ENCODE measurements at regions not wholly inside any gene's neighbourhood (a gene's known extent, or its start where the extent isn't known, plus 50 kb on each side); places are given as distances from the start of the nearest gene placed in this dataset.

- peaks cover 6% of the 10 kb centered on the region for H3K4me1 Mint-ChIP-seq
- Histone ChIP-seq H3K4me2 (no peak overlapping the region), H3K36me3 (no peaks in the 10 kb centered on the region), H3K4me3 (no peak overlapping the region), H2AFZ (replicated peaks) (no peak overlapping the region), H3K4me1 (peaks cover 11% of the 10 kb centered on the region), H3K9me3 (ENCODE audit: low read depth) (no peaks in the 10 kb centered on the region), H4K20me1 (ENCODE audit: low read depth) (no peaks in the 10 kb centered on the region), H3K27ac (no peak overlapping the region), H3F3A (ENCODE audit: low read depth) (no peaks in the 10 kb centered on the region), H3K27me3 (no peaks in the 10 kb centered on the region), H3K79me2 (ENCODE audit: low read depth) (no peaks in the 10 kb centered on the region), H3K9ac (no peak overlapping the region)
- no peak overlapping the region for H3K27ac Mint-ChIP-seq
- H3K27me3 Mint-ChIP-seq (ENCODE audit: insufficient read depth, low read depth), result peaks cover 2% of the 10 kb centered on the region
- TF ChIP-seq EZH2phosphoT487 (IDR thresholded peaks at IDR 0.05) (no peak), EZH2 (IDR thresholded peaks at IDR 0.05) (no peak)
- TF ChIP-seq, protein P1, sequence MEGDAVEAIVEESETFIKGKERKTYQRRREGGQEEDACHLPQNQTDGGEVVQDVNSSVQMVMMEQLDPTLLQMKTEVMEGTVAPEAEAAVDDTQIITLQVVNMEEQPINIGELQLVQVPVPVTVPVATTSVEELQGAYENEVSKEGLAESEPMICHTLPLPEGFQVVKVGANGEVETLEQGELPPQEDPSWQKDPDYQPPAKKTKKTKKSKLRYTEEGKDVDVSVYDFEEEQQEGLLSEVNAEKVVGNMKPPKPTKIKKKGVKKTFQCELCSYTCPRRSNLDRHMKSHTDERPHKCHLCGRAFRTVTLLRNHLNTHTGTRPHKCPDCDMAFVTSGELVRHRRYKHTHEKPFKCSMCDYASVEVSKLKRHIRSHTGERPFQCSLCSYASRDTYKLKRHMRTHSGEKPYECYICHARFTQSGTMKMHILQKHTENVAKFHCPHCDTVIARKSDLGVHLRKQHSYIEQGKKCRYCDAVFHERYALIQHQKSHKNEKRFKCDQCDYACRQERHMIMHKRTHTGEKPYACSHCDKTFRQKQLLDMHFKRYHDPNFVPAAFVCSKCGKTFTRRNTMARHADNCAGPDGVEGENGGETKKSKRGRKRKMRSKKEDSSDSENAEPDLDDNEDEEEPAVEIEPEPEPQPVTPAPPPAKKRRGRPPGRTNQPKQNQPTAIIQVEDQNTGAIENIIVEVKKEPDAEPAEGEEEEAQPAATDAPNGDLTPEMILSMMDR (IDR thresholded peaks at IDR 0.05), result no peak
- no peak for DNase-seq (ENCODE audit: low spot score)
- no peak overlapping the region for H3K4me3 Mint-ChIP-seq
- H3K9me3 Mint-ChIP-seq, result no peaks in the 10 kb centered on the region
- H3K36me3 Mint-ChIP-seq, result no peaks in the 10 kb centered on the region
Measured at GRCh38 chr19:30729451-30729850, 357.3 kb downstream of the ZNF536 start.

- Histone ChIP-seq H3K9me3 (ENCODE audit: low read depth) (no peaks in the 10 kb centered on the region), H3K4me1 (peaks cover 7% of the 10 kb centered on the region), H3K4me2 (no peak overlapping the region), H2AFZ (replicated peaks) (no peak overlapping the region), H3F3A (ENCODE audit: low read depth) (no peaks in the 10 kb centered on the region), H3K36me3 (no peaks in the 10 kb centered on the region), H3K27me3 (peaks cover 24% of the 10 kb centered on the region), H3K79me2 (ENCODE audit: low read depth) (no peaks in the 10 kb centered on the region), H3K9ac (no peak overlapping the region), H4K20me1 (ENCODE audit: low read depth) (no peaks in the 10 kb centered on the region), H3K27ac (no peak overlapping the region), H3K4me3 (no peak overlapping the region)
- Mint-ChIP-seq H3K9me3 (no peaks in the 10 kb centered on the region), H3K4me3 (no peak overlapping the region), H3K27me3 (ENCODE audit: insufficient read depth, low read depth) (peaks cover 18% of the 10 kb centered on the region), H3K27ac (no peak overlapping the region), H3K36me3 (no peaks in the 10 kb centered on the region), H3K4me1 (peaks cover 19% of the 10 kb centered on the region)
- no peak for DNase-seq (ENCODE audit: low spot score)
- TF ChIP-seq EZH2phosphoT487 (IDR thresholded peaks at IDR 0.05) (no peak), EZH2 (IDR thresholded peaks at IDR 0.05) (no peak)
- TF ChIP-seq, protein P1 (IDR thresholded peaks at IDR 0.05), result no peak
Measured at GRCh38 chr19:30722761-30723160, 350.6 kb downstream of the ZNF536 start.

DNA sequence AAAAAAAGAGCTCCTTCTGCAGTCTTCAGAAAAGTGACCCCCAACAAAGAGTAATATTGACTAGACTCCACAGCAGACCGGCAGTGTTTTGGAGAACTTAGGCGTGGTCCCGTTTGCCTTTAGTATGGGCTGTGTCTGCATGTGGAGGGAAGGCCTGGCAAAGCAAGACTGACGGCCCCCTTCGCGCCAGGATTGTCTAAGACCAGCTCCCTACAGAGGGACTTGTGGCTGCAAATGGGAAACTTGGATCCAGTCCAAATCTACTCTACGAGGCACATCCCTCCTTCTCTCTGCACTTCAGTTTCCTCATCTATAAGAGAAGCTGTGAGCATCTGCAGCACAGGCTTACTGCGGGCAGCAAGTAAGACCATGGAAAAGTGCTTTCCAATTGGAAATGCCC is 350.0 kb downstream of the ZNF536 start:
- Mint-ChIP-seq H3K4me1 (peaks cover 20% of the 10 kb centered on the region), H3K4me3 (no peak overlapping the region), H3K27ac (no peak overlapping the region), H3K36me3 (no peaks in the 10 kb centered on the region), H3K9me3 (no peaks in the 10 kb centered on the region), H3K27me3 (ENCODE audit: insufficient read depth, low read depth) (peaks cover 18% of the 10 kb centered on the region)
- Histone ChIP-seq H3K36me3 (no peaks in the 10 kb centered on the region), H4K20me1 (ENCODE audit: low read depth) (no peaks in the 10 kb centered on the region), H3K4me3 (no peak overlapping the region), H3K4me1 (peaks cover 7% of the 10 kb centered on the region), H3K79me2 (ENCODE audit: low read depth) (no peaks in the 10 kb centered on the region), H3K9me3 (ENCODE audit: low read depth) (no peaks in the 10 kb centered on the region), H3K4me2 (no peak overlapping the region), H2AFZ (replicated peaks) (no peak overlapping the region), H3K27ac (no peak overlapping the region), H3K27me3 (peaks cover 24% of the 10 kb centered on the region), H3F3A (ENCODE audit: low read depth) (no peaks in the 10 kb centered on the region), H3K9ac (no peak overlapping the region)
- TF ChIP-seq EZH2phosphoT487 (IDR thresholded peaks at IDR 0.05) (no peak), EZH2 (IDR thresholded peaks at IDR 0.05) (no peak)
- TF ChIP-seq, protein P1 (IDR thresholded peaks at IDR 0.05), result no peak
- DNase-seq (ENCODE audit: low spot score), result no peak

Measured in neural progenitor cell (in vitro differentiated cells).